ENCODE measurements at regions not wholly inside any gene's neighbourhood (a gene's known extent, or its start where the extent isn't known, plus 50 kb on each side); places are given as distances from the start of the nearest gene placed in this dataset.

GRCh38 chr2:37858725-37859267 lies 66.3 kb upstream of the RMDN2 start:
- TF ChIP-seq CTCF (IDR thresholded peaks at IDR 0.05): no peak
- TF ChIP-seq POLR2A (IDR thresholded peaks at IDR 0.05): no peak

All from transverse colon (tissue), 3 donors.